ENCODE measurements at regions not wholly inside any gene's neighbourhood (a gene's known extent, or its start where the extent isn't known, plus 50 kb on each side); places are given as distances from the start of the nearest gene placed in this dataset.

DNA sequence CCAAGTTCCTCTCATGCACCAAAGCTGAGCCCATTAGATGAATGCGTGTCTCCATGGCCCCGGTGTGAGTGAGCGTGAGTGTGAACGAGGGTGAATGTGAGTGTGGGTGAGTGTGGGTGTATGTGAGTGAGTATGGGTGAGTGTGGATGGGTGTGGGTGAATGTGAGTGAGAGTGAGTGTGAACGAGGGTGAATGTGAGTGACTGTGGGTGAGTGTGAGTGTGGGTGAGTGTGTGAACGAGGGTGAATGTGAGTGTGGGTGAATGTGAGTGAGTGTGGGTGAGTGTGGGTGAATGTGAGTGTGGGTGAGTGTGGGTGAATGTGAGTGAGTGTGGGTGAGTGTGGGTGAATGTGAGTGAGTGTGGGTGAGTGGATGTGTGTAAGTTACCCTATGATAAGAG, 1521.8 kb upstream of the TENM3 start:
- 76% methylated on average over 6 of the region's 6 CpGs for WGBS
- no peak for DNase-seq (ENCODE audit: extremely low spot score)
- no peaks in the 10 kb centered on the region for H3K4me1 ChIP-seq

DNA sequence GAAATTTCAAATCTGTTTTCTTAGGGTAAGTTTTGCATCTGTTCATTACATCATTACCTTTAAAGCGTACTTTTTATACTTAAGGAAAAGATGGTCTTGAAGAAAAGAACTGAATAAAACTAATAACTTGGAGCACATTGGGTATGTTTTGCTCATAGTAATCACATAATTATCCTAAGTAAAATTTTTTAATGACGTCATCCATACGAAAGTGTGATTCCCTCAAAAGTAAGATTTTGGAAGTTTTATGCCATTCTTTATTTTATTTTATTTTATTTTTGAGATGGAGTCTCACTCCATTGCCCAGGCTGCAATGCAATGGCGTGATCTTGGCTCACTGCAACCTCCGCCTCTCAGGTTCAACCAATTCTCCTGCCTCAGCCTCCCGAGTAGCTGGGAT, 1516.6 kb upstream of the TENM3 start:
- H3K4me3 ChIP-seq: no peak overlapping the region
- no peak for DNase-seq (ENCODE audit: extremely low spot score)
- WGBS: 81% methylated on average over 6 of the region's 6 CpGs
- no peak overlapping the region for H3K27ac ChIP-seq (replicated peaks in 1 of 4)
- no peak for TF ChIP-seq POLR2AphosphoS5 (IDR thresholded peaks at IDR 0.05)
- TF ChIP-seq POLR2A (IDR thresholded peaks at IDR 0.05; ENCODE audit: low read depth): no peak
- no peak for TF ChIP-seq EP300 (IDR thresholded peaks at IDR 0.05)
- TF ChIP-seq, protein P1, sequence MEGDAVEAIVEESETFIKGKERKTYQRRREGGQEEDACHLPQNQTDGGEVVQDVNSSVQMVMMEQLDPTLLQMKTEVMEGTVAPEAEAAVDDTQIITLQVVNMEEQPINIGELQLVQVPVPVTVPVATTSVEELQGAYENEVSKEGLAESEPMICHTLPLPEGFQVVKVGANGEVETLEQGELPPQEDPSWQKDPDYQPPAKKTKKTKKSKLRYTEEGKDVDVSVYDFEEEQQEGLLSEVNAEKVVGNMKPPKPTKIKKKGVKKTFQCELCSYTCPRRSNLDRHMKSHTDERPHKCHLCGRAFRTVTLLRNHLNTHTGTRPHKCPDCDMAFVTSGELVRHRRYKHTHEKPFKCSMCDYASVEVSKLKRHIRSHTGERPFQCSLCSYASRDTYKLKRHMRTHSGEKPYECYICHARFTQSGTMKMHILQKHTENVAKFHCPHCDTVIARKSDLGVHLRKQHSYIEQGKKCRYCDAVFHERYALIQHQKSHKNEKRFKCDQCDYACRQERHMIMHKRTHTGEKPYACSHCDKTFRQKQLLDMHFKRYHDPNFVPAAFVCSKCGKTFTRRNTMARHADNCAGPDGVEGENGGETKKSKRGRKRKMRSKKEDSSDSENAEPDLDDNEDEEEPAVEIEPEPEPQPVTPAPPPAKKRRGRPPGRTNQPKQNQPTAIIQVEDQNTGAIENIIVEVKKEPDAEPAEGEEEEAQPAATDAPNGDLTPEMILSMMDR (IDR thresholded peaks at IDR 0.05): no peak
- H3K27me3 ChIP-seq: no peaks in the 10 kb centered on the region
- H3K4me1 ChIP-seq: no peaks in the 10 kb centered on the region
- intact Hi-C loops (cut with DNase I): no loop called here
- no peaks in the 10 kb centered on the region for H3K36me3 ChIP-seq
- no peaks in the 10 kb centered on the region for H3K9me3 ChIP-seq

More for the DNA sequence above, 1521.8 kb upstream of the TENM3 start:
- no peaks in the 10 kb centered on the region for H3K9me3 ChIP-seq
- H3K36me3 ChIP-seq: no peaks in the 10 kb centered on the region
- H3K27me3 ChIP-seq: no peaks in the 10 kb centered on the region
- no peak overlapping the region for H3K4me3 ChIP-seq
- no peak for TF ChIP-seq POLR2AphosphoS5 (IDR thresholded peaks at IDR 0.05)
- no peak for TF ChIP-seq POLR2A (IDR thresholded peaks at IDR 0.05; ENCODE audit: low read depth)
- TF ChIP-seq EP300 (IDR thresholded peaks at IDR 0.05): no peak
- TF ChIP-seq, protein P1 (IDR thresholded peaks at IDR 0.05): no peak
- intact Hi-C loops (cut with DNase I): no loop called here
- no peak overlapping the region for H3K27ac ChIP-seq (replicated peaks in 1 of 4)

DNA sequence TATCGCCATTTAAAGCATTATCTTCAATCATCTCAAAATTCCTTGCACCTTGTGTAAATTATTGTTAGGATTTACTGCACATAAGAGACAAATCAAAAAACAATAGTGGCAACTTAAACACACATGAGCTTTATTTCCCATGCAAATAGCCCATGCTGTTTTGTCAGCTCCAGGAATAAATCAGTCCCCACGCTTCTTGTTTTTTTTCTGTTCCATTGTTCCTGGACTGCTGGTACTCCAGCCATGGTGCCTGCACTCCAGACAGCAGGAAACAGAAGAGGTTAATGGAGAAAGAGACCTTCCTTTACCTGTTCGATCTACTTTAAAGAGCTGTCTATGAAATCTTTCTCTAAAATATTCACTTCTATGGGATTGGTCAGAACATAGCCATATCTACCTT, 1515.7 kb upstream of the TENM3 start:
- Histone ChIP-seq H3K4me3 (no peak overlapping the region), H3K36me3 (no peaks in the 10 kb centered on the region), H3K9me3 (no peaks in the 10 kb centered on the region), H3K27ac (replicated peaks in 1 of 4) (no peak overlapping the region), H3K27me3 (no peaks in the 10 kb centered on the region), H3K4me1 (no peaks in the 10 kb centered on the region)
- intact Hi-C loops (cut with DNase I): no loop called here
- WGBS: 83% methylated on average over 3 of the region's 3 CpGs
- TF ChIP-seq POLR2AphosphoS5 (IDR thresholded peaks at IDR 0.05): no peak
- TF ChIP-seq, protein P1 (IDR thresholded peaks at IDR 0.05): no peak
- TF ChIP-seq POLR2A (IDR thresholded peaks at IDR 0.05; ENCODE audit: low read depth): no peak
- TF ChIP-seq EP300 (IDR thresholded peaks at IDR 0.05): no peak
- DNase-seq (ENCODE audit: extremely low spot score): no peak

DNA sequence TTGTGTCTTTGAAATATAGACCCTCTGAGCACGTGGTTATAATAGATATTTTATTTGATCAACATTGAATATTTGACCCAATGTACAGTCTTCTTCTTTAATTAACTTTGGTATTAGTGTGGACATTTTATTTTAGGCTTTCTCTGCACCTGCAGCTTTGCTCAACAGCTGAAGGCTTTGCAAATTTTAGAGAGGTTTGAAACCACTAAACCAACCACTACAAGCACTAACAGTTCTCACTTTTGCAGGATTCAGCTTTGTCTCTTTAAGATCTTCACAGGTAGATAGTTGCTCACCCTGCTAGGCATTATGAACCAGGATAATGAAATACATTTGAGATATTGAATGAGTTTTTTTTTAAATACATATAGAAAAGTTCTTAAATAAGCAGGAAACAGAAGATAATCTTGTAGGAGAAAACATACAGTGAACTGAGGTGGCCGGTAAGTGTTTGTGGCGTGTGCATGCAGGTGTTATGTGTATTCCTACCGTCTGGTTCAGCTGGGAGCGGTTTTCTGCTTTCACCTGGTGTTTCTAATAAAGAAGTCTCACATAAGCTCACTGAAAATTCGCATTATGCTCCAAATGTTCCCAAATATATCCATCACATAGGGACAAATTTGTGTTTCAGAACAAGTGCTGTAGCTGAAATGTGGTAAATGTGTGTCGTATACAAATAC, 1508.3 kb upstream of the TENM3 start:
- Histone ChIP-seq H3K4me1 (no peaks in the 10 kb centered on the region), H3K27ac (replicated peaks in 1 of 4) (no peak overlapping the region), H3K36me3 (no peaks in the 10 kb centered on the region), H3K27me3 (no peaks in the 10 kb centered on the region), H3K9me3 (no peaks in the 10 kb centered on the region), H3K4me3 (no peak overlapping the region)
- 82% methylated on average over 7 of the region's 7 CpGs for WGBS
- no peak for TF ChIP-seq POLR2A (IDR thresholded peaks at IDR 0.05; ENCODE audit: low read depth)
- TF ChIP-seq POLR2AphosphoS5 (IDR thresholded peaks at IDR 0.05): no peak
- TF ChIP-seq, protein P1 (IDR thresholded peaks at IDR 0.05): no peak
- TF ChIP-seq EP300 (IDR thresholded peaks at IDR 0.05): no peak
- intact Hi-C loops (cut with DNase I): no loop called here
- no peak for DNase-seq (ENCODE audit: extremely low spot score)

DNA sequence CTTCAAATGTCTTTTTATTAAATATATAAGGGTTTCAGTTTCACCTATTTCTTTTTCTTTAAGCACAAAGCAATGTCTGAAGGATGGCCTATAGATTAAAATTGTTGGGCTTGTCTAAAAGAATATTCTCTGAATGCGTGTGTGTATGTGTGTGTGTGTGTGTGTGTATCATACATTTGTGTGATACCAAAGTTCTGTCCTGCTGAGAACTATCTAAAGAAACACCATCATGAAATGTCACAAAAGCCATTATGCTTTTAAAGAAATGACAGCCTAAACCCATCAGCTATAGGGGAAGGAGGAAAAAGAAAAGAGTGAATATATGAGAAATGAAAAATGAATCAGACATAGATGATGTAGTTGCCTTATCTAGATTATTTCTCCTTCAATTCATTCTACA, 1501.5 kb upstream of the TENM3 start:
- Histone ChIP-seq H3K9me3 (no peaks in the 10 kb centered on the region), H3K4me1 (no peaks in the 10 kb centered on the region), H3K27me3 (no peaks in the 10 kb centered on the region), H3K36me3 (no peaks in the 10 kb centered on the region), H3K4me3 (no peak overlapping the region), H3K27ac (replicated peaks in 1 of 4) (no peak overlapping the region)
- no peak for DNase-seq (ENCODE audit: extremely low spot score)
- intact Hi-C loops (cut with DNase I): no loop called here
- TF ChIP-seq, protein P1 (IDR thresholded peaks at IDR 0.05): no peak
- TF ChIP-seq POLR2A (IDR thresholded peaks at IDR 0.05; ENCODE audit: low read depth): no peak
- no peak for TF ChIP-seq POLR2AphosphoS5 (IDR thresholded peaks at IDR 0.05)
- no peak for TF ChIP-seq EP300 (IDR thresholded peaks at IDR 0.05)
- WGBS: 69% methylated on average over 1 of the region's 1 CpG

All from esophagus muscularis mucosa (tissue), 4 donors.